GM23338 (cell line): ENCODE measurements at regions not wholly inside any gene's neighbourhood (a gene's known extent, or its start where the extent isn't known, plus 50 kb on each side); places are given as distances from the start of the nearest gene placed in this dataset.

Source experiments
- CREB1 ChIP-seq: fragments of 250-450 bp; sonication (Bioruptor Pico); IDR thresholded peaks from 2 replicates; pipeline ENCODE4 v1.5.0; 2020; ENCODE audit warnings: low read depth, mild to moderate bottlenecking, moderate library complexity
- CTCF ChIP-seq, 2 experiments: fragments of 200-600 bp in 1 of 2; sonication (generic) in 1 of 2; conservative IDR thresholded peaks; 2 replicates each; pipeline versions ENCODE4 v1.5.1 to v1.6.1; 2016 to 2017; ENCODE audit warnings: antibody characterized with exemption in 2 of 2, low read depth in 2 of 2, mild to moderate bottlenecking in 2 of 2, moderate library complexity in 1 of 2
- ETS1 ChIP-seq: IDR thresholded peaks from 2 replicates; pipeline ENCODE4 v1.6.1; 2016; ENCODE audit warnings: antibody characterized with exemption
- EZH2 ChIP-seq: fragments of 200-600 bp; sonication (generic); IDR thresholded peaks from one replicate; pipeline ENCODE4 v1.8.0; 2017; ENCODE audit warnings: antibody characterized with exemption, mild to moderate bottlenecking, low read depth; ENCODE audit not compliant: unreplicated experiment
- EZH2phosphoT487 ChIP-seq: fragments of 200-600 bp; sonication (generic); IDR thresholded peaks from one replicate; pipeline ENCODE4 v1.8.1; 2018; ENCODE audit warnings: antibody characterized with exemption; ENCODE audit not compliant: unreplicated experiment
- JUNB ChIP-seq: IDR thresholded peaks from one replicate; pipeline ENCODE4 v1.6.1; 2016; ENCODE audit warnings: antibody characterized with exemption; ENCODE audit not compliant: unreplicated experiment
- NANOG ChIP-seq: IDR thresholded peaks from 2 replicates; pipeline ENCODE4 v1.6.1; 2016; ENCODE audit warnings: antibody characterized with exemption, borderline replicate concordance
- POLR2AphosphoS5 ChIP-seq: IDR thresholded peaks from 2 replicates; pipeline ENCODE4 v1.6.1; 2016; ENCODE audit warnings: antibody characterized with exemption, low read depth
- REST ChIP-seq: IDR thresholded peaks from one replicate; pipeline ENCODE4 v1.6.1; 2018; ENCODE audit warnings: antibody characterized with exemption; ENCODE audit not compliant: unreplicated experiment
- ZNF114 ChIP-seq: fragments of 250-450 bp; sonication (Bioruptor Pico); IDR thresholded peaks from 2 replicates; pipeline ENCODE4 v1.5.0; 2020; ENCODE audit warnings: mild to moderate bottlenecking, moderate library complexity
- ZNF331 ChIP-seq: fragments of 250-450 bp; sonication (Bioruptor Pico); IDR thresholded peaks from 2 replicates; pipeline ENCODE4 v1.5.0; 2020; ENCODE audit warnings: low read depth, mild to moderate bottlenecking, moderate library complexity
- ZNF462 ChIP-seq: fragments of 250-450 bp; sonication (Bioruptor Pico); IDR thresholded peaks from 2 replicates; pipeline ENCODE4 v1.5.0; 2020; ENCODE audit warnings: mild to moderate bottlenecking, moderate library complexity

DNA sequence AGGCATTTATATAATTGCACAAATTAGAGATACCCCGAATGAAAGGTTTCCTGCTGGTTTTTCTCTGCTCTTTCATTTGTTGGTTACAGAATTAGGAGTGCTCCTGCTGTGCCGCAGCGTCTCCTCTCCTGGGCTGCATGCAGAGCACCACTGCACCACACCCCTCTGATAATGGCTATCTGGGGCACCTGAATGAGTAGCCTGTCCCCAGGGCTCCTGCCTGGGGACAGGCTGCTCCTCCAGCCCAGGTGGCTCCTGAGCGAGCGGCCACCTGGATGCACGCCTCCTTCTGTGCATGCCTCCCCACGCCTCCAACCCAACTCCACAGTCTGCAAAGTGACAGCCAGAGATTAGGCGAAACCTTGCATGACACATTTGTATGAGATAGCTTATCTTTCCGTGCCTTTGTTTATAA lies 242.6 kb upstream of the FZD8 start:
- TF ChIP-seq CREB1 (CRISPR knock-in tag) (no peak), CTCF (conservative IDR thresholded peaks at IDR 0.05; ENCODE audit: low read depth in 2 of 2) (no peak), ZNF462 (no peak), EZH2 (no peak), POLR2AphosphoS5 (no peak), REST (no peak), EZH2phosphoT487 (no peak), ZNF114 (CRISPR knock-in tag) (no peak), NANOG (no peak), JUNB (no peak), ETS1 (no peak), ZNF331 (CRISPR knock-in tag) (no peak)
